ENCODE measurements at regions not wholly inside any gene's neighbourhood (a gene's known extent, or its start where the extent isn't known, plus 50 kb on each side); places are given as distances from the start of the nearest gene placed in this dataset.

GRCh38 chr16:5549802-5550201 lies 452.2 kb upstream of the EEF2KMT start:
- POLR2A ChIA-PET = no interaction called here
- Histone ChIP-seq H3K4me3 (ENCODE audit: low read depth, low read length) (no peak overlapping the region), H3K9me3 (ENCODE audit: control insufficient read depth, insufficient read depth, low read length) (peaks cover 22% of the 10 kb centered on the region; the same call in 1 of the 2 replicates), H3K27ac (ENCODE audit: low read depth, low read length) (no peak overlapping the region), H3K27me3 (ENCODE audit: control insufficient read depth, insufficient read depth, low read length) (no peaks in the 10 kb centered on the region)
- no peak for TF ChIP-seq CTCF (IDR thresholded peaks at IDR 0.05; ENCODE audit: low read depth, low read length)
- DNase-seq (ENCODE audit: low read depth, low spot score) = no peak
- CTCF ChIA-PET = no interaction called here

- Histone ChIP-seq H3K27ac (ENCODE audit: low read depth, low read length) (no peak overlapping the region), H3K9me3 (ENCODE audit: control insufficient read depth, insufficient read depth, low read length) (peaks cover 17% of the 10 kb centered on the region), H3K4me3 (ENCODE audit: low read depth, low read length) (no peak overlapping the region), H3K27me3 (ENCODE audit: control insufficient read depth, insufficient read depth, low read length) (no peaks in the 10 kb centered on the region)
- DNase-seq (ENCODE audit: low read depth, low spot score) = no peak
- CTCF ChIA-PET = no interaction called here
- POLR2A ChIA-PET = no interaction called here
- TF ChIP-seq CTCF (IDR thresholded peaks at IDR 0.05; ENCODE audit: low read depth, low read length) = no peak
Measured at GRCh38 chr16:5541356-5541755, 443.8 kb upstream of the EEF2KMT start.

GRCh38 chr16:5537347-5537746 lies 439.8 kb upstream of the EEF2KMT start:
- no peak overlapping the region for H3K27ac ChIP-seq (ENCODE audit: low read depth, low read length)
- no peak for DNase-seq (ENCODE audit: low read depth, low spot score)
- peaks cover 26% of the 10 kb centered on the region for H3K9me3 ChIP-seq (ENCODE audit: control insufficient read depth, insufficient read depth, low read length)
- POLR2A ChIA-PET = no interaction called here
- CTCF ChIA-PET = no interaction called here
- H3K4me3 ChIP-seq (ENCODE audit: low read depth, low read length) = no peak overlapping the region
- no peaks in the 10 kb centered on the region for H3K27me3 ChIP-seq (ENCODE audit: control insufficient read depth, insufficient read depth, low read length)
- no peak for TF ChIP-seq CTCF (IDR thresholded peaks at IDR 0.05; ENCODE audit: low read depth, low read length)

- CTCF ChIA-PET = no interaction called here
Measured at GRCh38 chr16:5533321-5533888, 435.8 kb upstream of the EEF2KMT start.

GRCh38 chr16:5527817-5528216 lies 430.2 kb upstream of the EEF2KMT start:
- no peaks in the 10 kb centered on the region for H3K27me3 ChIP-seq (ENCODE audit: control insufficient read depth, insufficient read depth, low read length)
- H3K4me3 ChIP-seq (ENCODE audit: low read depth, low read length) = no peak overlapping the region
- ChIA-PET POLR2A (interaction anchor here (0.6 kb wide), 1 partner anchor 24 kb away, joined by 3 read pairs; no protein-coding TSS in a partner anchor), CTCF (no interaction called here)
- TF ChIP-seq CTCF (IDR thresholded peaks at IDR 0.05; ENCODE audit: low read depth, low read length) = no peak
- H3K27ac ChIP-seq (ENCODE audit: low read depth, low read length) = no peak overlapping the region
- peaks cover 51% of the 10 kb centered on the region for H3K9me3 ChIP-seq (ENCODE audit: control insufficient read depth, insufficient read depth, low read length)
- no peak for DNase-seq (ENCODE audit: low read depth, low spot score)

More at GRCh38 chr16:5533321-5533888, 435.8 kb upstream of the EEF2KMT start:
- peaks cover 33% of the 10 kb centered on the region for H3K9me3 ChIP-seq (ENCODE audit: control insufficient read depth, insufficient read depth, low read length)
- DNase-seq (ENCODE audit: low read depth, low spot score) = no peak
- POLR2A ChIA-PET = no interaction called here
- TF ChIP-seq CTCF (IDR thresholded peaks at IDR 0.05; ENCODE audit: low read depth, low read length) = no peak
- no peaks in the 10 kb centered on the region for H3K27me3 ChIP-seq (ENCODE audit: control insufficient read depth, insufficient read depth, low read length)
- no peak overlapping the region for H3K4me3 ChIP-seq (ENCODE audit: low read depth, low read length)
- no peak overlapping the region for H3K27ac ChIP-seq (ENCODE audit: low read depth, low read length)
